ENCODE measurements at regions not wholly inside any gene's neighbourhood (a gene's known extent, or its start where the extent isn't known, plus 50 kb on each side); places are given as distances from the start of the nearest gene placed in this dataset.

DNA sequence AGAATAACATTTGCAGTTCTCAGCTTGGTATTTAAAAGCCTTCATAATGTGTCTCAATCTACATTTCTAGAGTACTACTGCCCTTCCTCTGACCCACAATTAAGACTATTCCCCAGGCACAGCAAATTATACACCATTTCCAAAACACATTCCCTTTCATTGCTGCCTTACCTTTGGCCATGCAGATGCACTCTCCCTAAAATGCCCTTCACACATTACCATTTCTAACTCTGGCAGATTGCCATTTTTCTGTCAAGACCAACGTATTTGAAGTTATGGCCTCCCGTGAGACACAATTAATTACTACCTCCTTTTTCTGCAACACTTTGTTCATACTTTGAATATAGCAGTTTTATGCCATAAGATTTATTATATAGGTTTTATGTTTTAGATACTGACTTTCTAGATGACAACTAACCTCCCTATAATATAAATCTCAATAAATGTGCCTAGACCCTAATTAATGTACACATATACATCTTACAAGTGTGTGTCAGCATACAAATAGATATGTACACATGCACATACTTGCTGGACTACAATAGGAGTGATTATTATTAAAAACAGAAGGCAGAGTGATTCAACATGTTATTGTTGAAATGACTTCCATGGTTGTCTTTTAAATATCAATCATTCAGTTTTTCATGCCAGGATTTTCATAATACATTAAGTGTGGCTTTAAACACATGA, 2902.5 kb downstream of the PCDH9 start:
- DNase-seq (ENCODE audit: low read depth in 3 of 3), result no peak

- no peak for DNase-seq (ENCODE audit: low read depth in 3 of 3)
Measured at GRCh38 chr13:64314331-64314730, 2898.7 kb upstream of the PCDH20 start.

DNA sequence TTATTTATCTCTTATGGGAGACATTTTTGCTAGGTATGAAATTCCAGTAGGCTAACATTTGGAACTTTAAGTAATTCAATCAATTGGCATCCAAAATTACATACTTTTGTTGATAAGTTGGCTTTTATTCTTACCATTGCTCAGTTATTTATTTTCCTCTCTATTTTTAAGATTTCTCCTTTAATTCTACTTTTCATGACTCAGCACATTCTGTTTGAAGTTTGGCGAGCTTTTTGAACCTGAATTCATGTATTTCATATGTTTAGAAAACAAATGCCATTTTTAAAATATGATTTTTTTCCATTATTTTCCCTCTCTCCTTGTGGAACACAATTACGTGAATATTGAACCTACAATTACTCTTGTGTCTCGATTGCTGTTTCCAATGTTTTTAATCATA, 2896.3 kb upstream of the PCDH20 start:
- DNase-seq (ENCODE audit: low read depth in 3 of 3), result no peak

- no peak for DNase-seq (ENCODE audit: low read depth in 3 of 3)
Measured at GRCh38 chr13:64311112-64311511, 2895.5 kb upstream of the PCDH20 start.

- no peak for DNase-seq (ENCODE audit: low read depth in 3 of 3)
Measured at GRCh38 chr13:64305246-64305645, 2889.6 kb upstream of the PCDH20 start.

- no peak for DNase-seq (ENCODE audit: low read depth in 3 of 3)
Measured at GRCh38 chr13:64300239-64300638, 2884.6 kb upstream of the PCDH20 start.

DNA sequence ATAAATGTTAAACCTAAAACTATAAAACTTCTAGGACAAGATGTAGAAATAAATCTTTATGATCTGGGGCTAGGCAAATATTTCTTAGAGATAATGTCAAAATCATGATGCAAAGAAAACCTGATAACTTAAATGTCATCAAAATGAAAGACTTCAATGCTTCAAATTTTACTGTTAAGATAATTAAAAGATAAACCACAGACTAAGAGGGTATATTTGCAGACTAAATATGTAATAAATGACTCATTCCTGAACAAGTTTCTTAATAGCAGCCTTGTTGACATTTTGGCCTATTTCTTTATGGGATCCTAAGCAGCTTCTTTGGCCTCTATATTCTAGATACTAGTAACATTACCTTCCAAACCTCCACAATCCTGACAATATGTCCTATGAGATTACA, 2878.3 kb upstream of the PCDH20 start:
- no peak for DNase-seq (ENCODE audit: low read depth in 3 of 3)

DNA sequence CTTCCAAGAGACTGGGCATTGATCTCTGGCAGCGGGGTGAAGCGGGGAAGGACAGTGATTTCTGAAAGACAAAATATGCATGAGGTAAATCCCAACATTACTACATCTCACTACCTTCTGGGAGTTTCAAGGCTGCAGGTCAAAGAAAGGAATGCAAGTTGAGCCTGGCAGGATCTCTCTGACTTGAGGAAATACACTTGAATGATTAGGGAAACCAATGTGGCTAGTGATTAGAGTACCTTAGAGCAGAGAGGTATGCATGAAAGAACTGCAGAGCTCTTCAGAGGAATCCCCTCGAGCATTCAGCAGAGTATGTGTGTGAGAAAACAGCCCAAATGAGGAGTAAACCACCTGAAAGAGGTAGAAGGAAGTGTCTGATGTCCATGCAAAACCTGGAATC, 2874.1 kb upstream of the PCDH20 start:
- DNase-seq (ENCODE audit: low read depth in 3 of 3), result no peak

GRCh38 chr13:64283926-64284325, 2868.3 kb upstream of the PCDH20 start:
- no peak for DNase-seq (ENCODE audit: low read depth in 3 of 3)

GRCh38 chr13:64278493-64278892, 2862.8 kb upstream of the PCDH20 start:
- no peak for DNase-seq (ENCODE audit: low read depth in 3 of 3)

DNA sequence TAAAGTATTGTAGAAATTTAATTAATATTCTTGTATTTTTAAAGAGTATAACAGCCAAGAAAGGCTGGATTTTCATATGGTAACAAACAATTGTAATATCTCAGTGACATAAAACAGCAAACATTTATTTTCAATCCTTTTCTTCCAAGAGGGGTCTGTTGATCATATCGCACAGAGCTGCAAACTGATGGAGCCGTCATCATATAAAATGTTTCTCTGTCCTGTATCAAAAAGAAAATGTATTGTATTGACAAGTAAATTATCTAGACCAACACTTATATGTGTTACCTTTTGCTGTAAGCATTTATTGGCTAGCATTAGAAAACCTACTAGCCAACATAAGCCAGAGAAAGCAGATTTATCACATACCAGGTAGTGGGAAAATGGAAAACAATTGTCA, 2861.4 kb upstream of the PCDH20 start:
- no peak for DNase-seq (ENCODE audit: low read depth in 3 of 3)

GRCh38 chr13:64276232-64276631, 2860.6 kb upstream of the PCDH20 start:
- no peak for DNase-seq (ENCODE audit: low read depth in 3 of 3)

- no peak for DNase-seq (ENCODE audit: low read depth in 3 of 3)
Measured at GRCh38 chr13:64274481-64275217, 2859.0 kb upstream of the PCDH20 start.

DNA sequence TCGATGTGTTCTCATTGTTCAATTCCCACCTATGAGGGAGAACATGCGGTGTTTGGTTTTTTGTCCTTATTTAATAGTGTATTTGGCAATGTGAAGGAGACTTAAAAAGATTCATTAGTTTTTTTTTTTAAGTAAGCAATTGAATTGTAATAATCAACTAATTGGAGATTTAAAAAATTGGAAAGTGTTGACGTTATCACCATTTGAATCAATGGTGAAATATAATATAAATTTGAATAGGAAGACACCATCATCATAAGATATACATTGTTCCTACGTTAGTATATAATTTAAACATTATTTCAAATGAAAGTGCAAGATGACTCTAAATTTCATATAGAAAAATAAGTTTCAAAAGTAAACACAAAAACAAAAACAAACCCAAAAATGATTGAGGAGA, 2858.1 kb upstream of the PCDH20 start:
- DNase-seq (ENCODE audit: low read depth in 3 of 3), result no peak

GRCh38 chr13:64272681-64273080, 2857.0 kb upstream of the PCDH20 start:
- DNase-seq (ENCODE audit: low read depth in 3 of 3), result no peak

- no peak for DNase-seq (ENCODE audit: low read depth in 3 of 3)
Measured at GRCh38 chr13:64266024-64266423, 2850.4 kb upstream of the PCDH20 start.

- no peak for DNase-seq (ENCODE audit: low read depth in 3 of 3)
Measured at GRCh38 chr13:64263285-64263684, 2847.6 kb upstream of the PCDH20 start.

- DNase-seq (ENCODE audit: low read depth in 3 of 3), result no peak
Measured at GRCh38 chr13:64256751-64257150, 2841.1 kb upstream of the PCDH20 start.

DNA sequence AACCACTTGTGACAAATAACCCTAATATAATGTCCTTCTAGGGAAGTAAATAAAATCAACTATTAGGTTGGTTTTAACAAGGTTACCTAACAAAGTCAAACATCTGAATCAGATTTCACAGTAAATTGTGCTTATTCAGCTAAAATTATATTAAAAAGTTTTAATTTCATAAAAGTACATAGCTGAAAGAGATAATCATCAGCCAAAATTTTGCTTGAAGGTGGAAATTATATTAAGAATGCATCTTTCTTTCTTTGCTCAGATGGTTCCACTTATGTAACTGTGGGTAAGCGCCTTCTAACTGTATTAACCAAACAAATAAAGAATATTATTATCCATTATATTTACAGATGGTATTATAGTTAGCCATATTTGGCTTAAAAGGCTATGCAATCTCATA, 2840.3 kb upstream of the PCDH20 start:
- DNase-seq (ENCODE audit: low read depth in 3 of 3), result no peak

- DNase-seq (ENCODE audit: low read depth in 3 of 3), result no peak
Measured at GRCh38 chr13:64248371-64249065, 2832.9 kb upstream of the PCDH20 start.

- no peak for DNase-seq (ENCODE audit: low read depth in 3 of 3)
Measured at GRCh38 chr13:64239372-64239771, 2823.7 kb upstream of the PCDH20 start.

DNA sequence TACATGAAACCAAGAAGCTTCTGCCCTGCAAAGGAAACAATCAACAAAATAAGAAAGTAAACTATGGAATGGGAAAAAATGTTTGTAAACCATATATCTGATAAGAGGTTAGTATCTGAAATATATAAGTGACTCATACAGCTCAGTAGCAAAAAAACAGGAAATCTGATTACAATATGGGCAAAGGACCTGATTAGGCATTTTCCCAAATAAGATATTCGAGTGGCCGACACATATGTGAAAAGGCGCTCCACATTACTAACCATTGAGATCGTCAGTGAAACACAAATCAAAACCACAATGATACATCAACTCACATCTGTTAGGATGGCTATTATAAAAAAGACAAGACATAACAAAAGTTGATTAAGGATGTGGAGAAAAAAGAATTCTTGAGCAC, 2818.6 kb upstream of the PCDH20 start:
- DNase-seq (ENCODE audit: low read depth in 3 of 3), result no peak

GRCh38 chr13:64223016-64223415, 2807.4 kb upstream of the PCDH20 start:
- DNase-seq (ENCODE audit: low read depth in 3 of 3), result no peak
